ENCODE measurements at regions not wholly inside any gene's neighbourhood (a gene's known extent, or its start where the extent isn't known, plus 50 kb on each side); places are given as distances from the start of the nearest gene placed in this dataset.

DNA sequence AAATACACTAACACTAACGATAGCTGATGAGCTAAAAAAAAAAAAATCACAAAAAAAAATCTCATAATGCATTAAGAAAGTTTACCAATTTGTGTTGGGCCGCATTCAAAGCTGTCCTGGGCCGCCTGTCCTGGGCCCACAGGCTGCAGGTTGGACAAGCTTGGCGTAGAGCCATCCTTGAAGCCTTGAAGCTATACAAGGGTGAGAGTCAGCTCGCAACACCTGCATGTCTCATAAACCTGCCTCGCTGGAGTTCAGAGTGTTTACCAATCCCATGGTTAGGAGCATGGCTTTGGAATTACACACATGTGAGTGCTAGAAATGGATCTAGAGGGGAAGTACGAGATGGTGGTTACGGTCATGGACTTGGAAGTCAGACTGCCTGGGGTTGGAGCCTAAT lies 453.7 kb downstream of the INSC start:
- ChIA-PET CTCF (ENCODE audit: low intra/inter-chr PET ratio) (no interaction called here), POLR2A (interaction anchor here (1.2 kb wide), 1 partner anchor 17 kb away, joined by 3 read pairs; no protein-coding TSS in a partner anchor)
- DNase-seq (ENCODE audit: extremely low read depth in 1 of 4, low spot score in 3 of 4) (no peak), FAIRE-seq (no peak), ATAC-seq (no peak)
- TF ChIP-seq JUND (IDR thresholded peaks at IDR 0.05; ENCODE audit: borderline replicate concordance, low read depth, low read length) (no peak), JUND (tag; IDR thresholded peaks at IDR 0.05; ENCODE audit: borderline replicate concordance, low read depth, low read length) (no peak), HIVEP1 (CRISPR knock-in tag; IDR thresholded peaks at IDR 0.05) (no peak), KDM5B (IDR thresholded peaks at IDR 0.05; ENCODE audit: insufficient replicate concordance, low read depth, low read length) (no peak), POU5F1 (IDR thresholded peaks at IDR 0.05; ENCODE audit: borderline replicate concordance, low read depth, low read length, partially characterized antibody) (no peak), RNF219 (CRISPR knock-in tag; IDR thresholded peaks at IDR 0.05) (no peak), KLF1 (tag; IDR thresholded peaks at IDR 0.05) (no peak), ZNF3 (CRISPR knock-in tag; IDR thresholded peaks at IDR 0.05) (no peak), RBM14 (IDR thresholded peaks at IDR 0.05; ENCODE audit: borderline replicate concordance, insufficient read depth, low read depth, low read length) (no peak), MAZ (CRISPR knock-in tag; conservative IDR thresholded peaks at IDR 0.05 in 1 of 2, IDR thresholded peaks at IDR 0.05 in 1 of 2) (no peak)
- TF ChIP-seq, protein P1, sequence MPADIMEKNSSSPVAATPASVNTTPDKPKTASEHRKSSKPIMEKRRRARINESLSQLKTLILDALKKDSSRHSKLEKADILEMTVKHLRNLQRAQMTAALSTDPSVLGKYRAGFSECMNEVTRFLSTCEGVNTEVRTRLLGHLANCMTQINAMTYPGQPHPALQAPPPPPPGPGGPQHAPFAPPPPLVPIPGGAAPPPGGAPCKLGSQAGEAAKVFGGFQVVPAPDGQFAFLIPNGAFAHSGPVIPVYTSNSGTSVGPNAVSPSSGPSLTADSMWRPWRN (IDR thresholded peaks at IDR 0.05; ENCODE audit: low read depth) = no peak
- H4K20me1 ChIP-seq (replicated peaks; ENCODE audit: control insufficient read depth, insufficient read depth, low read length) = no peaks in the 10 kb centered on the region
- H3K36me3 ChIP-seq (ENCODE audit: control insufficient read depth, insufficient read depth, low read length) = no peaks in the 10 kb centered on the region
- peaks cover 5 to 16% of the 10 kb centered on the region in 2 experiments; a peak in 3 of 5 replicates for H3K27me3 ChIP-seq (ENCODE audit: control insufficient read depth in 2 of 2, insufficient read depth in 2 of 2, low read length in 2 of 2)
- no peak overlapping the region for H3K9ac ChIP-seq (ENCODE audit: insufficient read depth in 1 of 2, low read depth in 2 of 2, low read length in 2 of 2)
- no peaks in the 10 kb centered on the region for H3K4me1 ChIP-seq (replicated peaks in 1 of 2; ENCODE audit: control insufficient read depth in 2 of 2, insufficient read depth in 2 of 2, low read length in 2 of 2)
- H3K4me3 ChIP-seq = no peak overlapping the region
- H3K27ac ChIP-seq (ENCODE audit: extremely low read depth, low read depth, low read length) = no peak overlapping the region
- in situ Hi-C loops (cut with MboI) = no loop called here
- intact Hi-C loops (cut with micrococcal nuclease) = no loop called here
- H3K9me1 ChIP-seq (ENCODE audit: control insufficient read depth, insufficient read depth, low read length) = no peaks in the 10 kb centered on the region
- BruUV-seq (replicated peaks) = no TSS peak
- H3K4me2 ChIP-seq (ENCODE audit: insufficient read depth, low read length) = no peak overlapping the region
- 4% methylated on average over 8 of the region's 8 CpGs for WGBS (ENCODE audit: insufficient coverage, low coverage, missing lambda C conversion rate)
- no peaks in the 10 kb centered on the region for H3K79me2 ChIP-seq (ENCODE audit: control insufficient read depth, insufficient read depth, low read length)
- no peak overlapping the region for H2AFZ ChIP-seq (ENCODE audit: low read depth, low read length)
- H3K9me3 ChIP-seq (replicated peaks; ENCODE audit: control insufficient read depth, insufficient read depth, low read depth, low read length) = no peaks in the 10 kb centered on the region
